ENCODE measurements at regions not wholly inside any gene's neighbourhood (a gene's known extent, or its start where the extent isn't known, plus 50 kb on each side); places are given as distances from the start of the nearest gene placed in this dataset.
"Not testable (repeated sequence)": the region's sequence is repeated elsewhere in the genome, so short reads cannot be mapped to it uniquely, and the experiment has no call there.

DNA sequence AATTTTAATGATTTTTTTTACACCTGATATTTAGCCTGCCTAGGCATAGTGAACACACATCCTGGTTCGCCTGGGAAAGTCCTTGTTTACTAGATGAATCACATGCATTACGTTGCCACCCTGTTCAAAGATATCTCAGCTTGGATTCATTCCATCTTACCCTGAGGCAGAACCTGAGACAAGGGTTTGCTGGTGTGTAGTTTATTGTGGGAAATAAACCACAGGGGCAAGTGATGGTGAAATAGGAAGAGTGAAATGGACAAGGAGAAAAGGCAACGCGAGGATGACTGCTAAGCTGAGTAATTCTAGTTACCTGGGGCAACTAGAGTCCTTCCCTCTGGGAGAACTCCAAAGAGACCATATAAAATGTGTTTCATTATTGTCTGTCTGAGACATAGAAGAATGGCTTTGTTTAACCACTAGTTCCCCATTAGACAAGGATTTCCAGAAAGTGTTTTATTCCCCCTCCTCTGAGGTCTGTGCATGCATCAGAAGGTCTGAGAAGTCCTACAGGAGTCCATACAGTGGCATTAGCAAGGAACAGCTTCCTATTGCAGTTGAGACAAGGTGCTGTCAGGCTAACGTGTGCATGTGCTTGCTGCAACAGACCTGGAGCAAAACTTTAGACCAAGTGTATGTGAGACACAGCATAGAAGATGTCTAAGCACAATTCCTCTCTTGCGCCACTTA is 797.3 kb upstream of the FRG1 start:
- H3K9me3 Mint-ChIP-seq = peaks cover 6% of the 10 kb centered on the region
- no peaks in the 10 kb centered on the region for H3K36me3 Mint-ChIP-seq (ENCODE audit: low read depth)
- H3K4me1 Mint-ChIP-seq = no peaks in the 10 kb centered on the region
- H3K27me3 Mint-ChIP-seq (ENCODE audit: low read depth) = no peaks in the 10 kb centered on the region
- no peak overlapping the region for H3K27ac Mint-ChIP-seq
- H3K4me3 Mint-ChIP-seq = no peak overlapping the region
- TF ChIP-seq, protein P1, sequence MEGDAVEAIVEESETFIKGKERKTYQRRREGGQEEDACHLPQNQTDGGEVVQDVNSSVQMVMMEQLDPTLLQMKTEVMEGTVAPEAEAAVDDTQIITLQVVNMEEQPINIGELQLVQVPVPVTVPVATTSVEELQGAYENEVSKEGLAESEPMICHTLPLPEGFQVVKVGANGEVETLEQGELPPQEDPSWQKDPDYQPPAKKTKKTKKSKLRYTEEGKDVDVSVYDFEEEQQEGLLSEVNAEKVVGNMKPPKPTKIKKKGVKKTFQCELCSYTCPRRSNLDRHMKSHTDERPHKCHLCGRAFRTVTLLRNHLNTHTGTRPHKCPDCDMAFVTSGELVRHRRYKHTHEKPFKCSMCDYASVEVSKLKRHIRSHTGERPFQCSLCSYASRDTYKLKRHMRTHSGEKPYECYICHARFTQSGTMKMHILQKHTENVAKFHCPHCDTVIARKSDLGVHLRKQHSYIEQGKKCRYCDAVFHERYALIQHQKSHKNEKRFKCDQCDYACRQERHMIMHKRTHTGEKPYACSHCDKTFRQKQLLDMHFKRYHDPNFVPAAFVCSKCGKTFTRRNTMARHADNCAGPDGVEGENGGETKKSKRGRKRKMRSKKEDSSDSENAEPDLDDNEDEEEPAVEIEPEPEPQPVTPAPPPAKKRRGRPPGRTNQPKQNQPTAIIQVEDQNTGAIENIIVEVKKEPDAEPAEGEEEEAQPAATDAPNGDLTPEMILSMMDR (IDR thresholded peaks at IDR 0.05; ENCODE audit: unreplicated experiment in 3 of 3) = no peak

DNA sequence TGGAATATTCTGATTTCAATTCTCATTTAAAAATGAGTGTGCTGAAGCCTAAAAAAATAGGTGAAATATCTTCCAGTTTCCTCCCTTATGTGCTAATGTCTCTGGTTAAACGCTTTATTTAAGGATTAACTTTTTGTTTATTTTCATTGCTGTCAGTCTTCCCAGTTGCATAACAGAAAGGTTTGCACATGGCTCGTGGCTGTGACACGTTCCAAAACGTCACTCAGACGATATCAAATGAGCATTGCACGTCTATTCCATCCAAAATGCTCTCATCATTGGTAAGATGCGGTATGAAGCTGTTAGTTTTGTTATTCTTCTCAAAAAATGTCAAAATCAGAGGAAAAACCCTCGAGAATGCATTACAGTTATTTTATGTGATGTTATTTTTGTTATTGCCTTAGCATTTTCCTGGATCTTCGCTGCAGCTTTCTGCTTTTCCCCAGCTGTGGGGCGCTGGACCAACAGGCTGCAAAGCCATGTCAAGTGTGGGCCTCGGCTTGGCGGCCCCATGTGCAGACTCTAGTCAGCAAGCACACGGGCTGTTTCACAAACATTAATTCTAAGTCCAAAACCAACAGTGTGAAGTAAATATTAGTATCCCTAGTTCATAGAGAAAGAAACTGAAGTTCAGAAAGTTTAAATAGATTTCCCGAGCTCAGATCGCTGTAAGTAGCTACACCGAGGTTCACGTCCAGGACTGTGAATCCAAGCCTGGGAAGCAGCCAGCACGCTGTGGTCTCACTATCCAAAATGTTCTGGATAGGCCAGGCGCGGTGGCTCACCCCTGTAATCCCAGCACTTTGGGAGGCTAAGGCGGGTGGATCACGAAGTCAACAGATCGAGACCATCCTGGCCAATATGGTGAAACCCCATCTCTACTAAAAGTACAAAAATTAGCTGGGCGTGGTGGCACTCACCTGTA is 793.4 kb upstream of the FRG1 start:
- H3K4me3 Mint-ChIP-seq = no peak overlapping the region
- H3K27ac Mint-ChIP-seq = no peak overlapping the region

DNA sequence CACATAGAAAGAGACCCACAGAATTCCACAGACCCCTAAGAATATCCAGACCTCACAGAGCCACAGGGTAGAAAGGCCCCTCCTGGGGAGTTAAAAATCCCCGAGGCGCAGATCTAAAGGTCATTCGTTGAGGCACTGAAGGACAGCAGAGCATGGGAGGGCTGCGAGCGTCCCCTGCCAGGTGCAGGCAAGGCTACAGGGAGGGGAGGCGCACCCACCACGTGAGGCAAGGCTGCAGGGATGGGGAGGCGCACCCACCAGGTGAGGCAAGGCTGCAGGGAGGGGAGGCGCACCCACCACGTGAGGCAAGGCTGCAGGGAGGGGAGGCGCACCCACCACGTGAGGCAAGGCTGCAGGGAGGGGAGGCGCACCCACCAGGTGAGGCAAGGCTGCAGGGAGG is 785.6 kb upstream of the FRG1 start:
- H3K4me3 Mint-ChIP-seq; H3K27me3 Mint-ChIP-seq (ENCODE audit: low read depth); H3K36me3 Mint-ChIP-seq (ENCODE audit: low read depth); H3K27ac Mint-ChIP-seq; H3K9me3 Mint-ChIP-seq; H3K4me1 Mint-ChIP-seq: not testable (repeated sequence)

More for the DNA sequence above, 793.4 kb upstream of the FRG1 start:
- H3K4me1 Mint-ChIP-seq = no peaks in the 10 kb centered on the region
- no peaks in the 10 kb centered on the region for H3K36me3 Mint-ChIP-seq (ENCODE audit: low read depth)
- TF ChIP-seq, protein P1 (IDR thresholded peaks at IDR 0.05; ENCODE audit: unreplicated experiment in 3 of 3) = no peak
- no peaks in the 10 kb centered on the region for H3K27me3 Mint-ChIP-seq (ENCODE audit: low read depth)
- H3K9me3 Mint-ChIP-seq = peaks cover 10% of the 10 kb centered on the region

DNA sequence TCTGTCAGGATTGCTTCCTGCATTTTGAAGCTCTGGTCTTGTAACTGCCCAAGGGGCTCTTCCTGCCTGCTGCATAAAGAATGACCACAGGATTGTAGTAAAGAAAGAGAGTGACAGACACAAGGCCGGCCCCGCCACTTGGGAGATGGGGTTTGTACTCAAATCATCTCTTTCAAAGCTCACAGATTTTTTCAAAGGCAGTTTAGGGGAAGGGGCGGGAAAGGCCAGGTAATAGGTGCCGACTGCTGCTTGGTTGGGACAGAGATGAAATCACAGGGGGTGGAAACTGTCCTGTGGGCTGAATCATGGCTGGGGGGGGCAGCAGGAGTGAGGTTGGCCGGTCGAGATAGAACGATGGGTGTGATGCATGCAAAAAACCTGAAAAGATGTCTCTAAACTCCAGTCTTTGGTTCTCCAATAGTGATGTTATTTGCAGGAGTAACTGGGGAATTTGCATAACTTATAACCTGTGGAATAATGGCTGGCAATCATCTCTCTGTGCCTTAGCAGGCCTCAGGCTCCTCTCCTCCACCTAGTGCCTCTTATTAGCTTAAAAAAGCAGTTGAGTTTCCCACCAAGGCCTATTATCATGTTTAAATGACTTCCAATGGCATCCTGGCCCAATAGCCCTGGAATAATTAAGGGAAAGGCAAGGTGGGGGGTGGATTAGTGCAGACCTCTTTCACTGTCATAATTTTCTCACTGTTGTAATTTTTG is 778.4 kb upstream of the FRG1 start:
- H3K9me3 Mint-ChIP-seq = no peaks in the 10 kb centered on the region
- no peak overlapping the region for H3K4me3 Mint-ChIP-seq
- H3K36me3 Mint-ChIP-seq (ENCODE audit: low read depth) = no peaks in the 10 kb centered on the region
- H3K27ac Mint-ChIP-seq = no peak overlapping the region
- no peaks in the 10 kb centered on the region for H3K27me3 Mint-ChIP-seq (ENCODE audit: low read depth)
- no peaks in the 10 kb centered on the region for H3K4me1 Mint-ChIP-seq
- TF ChIP-seq, protein P1 (IDR thresholded peaks at IDR 0.05; ENCODE audit: unreplicated experiment in 3 of 3) = no peak

DNA sequence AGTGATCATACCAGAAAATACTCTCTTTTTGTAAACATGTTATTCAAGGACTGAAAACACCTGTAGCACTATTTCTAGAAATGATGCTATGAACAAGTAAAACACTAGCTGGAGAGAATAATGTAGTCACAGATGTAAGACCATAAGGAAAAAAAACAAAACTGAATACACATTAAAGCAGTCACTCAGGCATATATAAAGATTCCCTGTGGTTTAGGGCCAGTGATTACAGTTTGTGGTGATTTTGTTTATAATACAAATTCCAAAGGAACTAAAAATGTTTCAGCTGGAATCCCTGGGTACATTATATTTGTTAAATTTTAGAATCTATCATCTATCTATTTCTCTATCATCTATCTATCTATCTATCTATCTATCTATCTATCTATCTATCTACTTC is 777.8 kb upstream of the FRG1 start:
- Mint-ChIP-seq H3K27me3 (ENCODE audit: low read depth) (no peaks in the 10 kb centered on the region), H3K4me1 (no peaks in the 10 kb centered on the region), H3K27ac (no peak overlapping the region), H3K4me3 (no peak overlapping the region), H3K9me3 (no peaks in the 10 kb centered on the region), H3K36me3 (ENCODE audit: low read depth) (no peaks in the 10 kb centered on the region)
- TF ChIP-seq, protein P1 (IDR thresholded peaks at IDR 0.05; ENCODE audit: unreplicated experiment in 3 of 3) = no peak

DNA sequence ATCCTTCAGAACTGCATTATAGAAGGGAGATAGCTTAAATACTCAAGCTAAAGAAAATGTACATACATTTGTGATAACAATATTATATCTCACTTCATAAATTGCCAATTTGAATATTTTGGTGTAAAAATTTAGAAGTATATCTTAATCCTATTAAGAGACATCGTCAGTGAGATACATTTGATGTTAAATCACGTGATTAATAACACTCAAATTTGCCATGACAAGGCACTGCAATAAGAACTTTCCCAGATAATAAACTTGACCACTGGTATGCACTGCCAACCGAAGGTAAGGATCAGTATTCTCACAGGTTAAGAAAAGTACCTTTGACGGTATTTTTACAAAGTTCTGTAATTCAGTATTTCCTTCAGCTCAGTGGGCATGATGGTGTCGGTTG is 764.7 kb upstream of the FRG1 start:
- no peaks in the 10 kb centered on the region for H3K36me3 Mint-ChIP-seq (ENCODE audit: low read depth)
- no peaks in the 10 kb centered on the region for H3K4me1 Mint-ChIP-seq
- TF ChIP-seq, protein P1 (IDR thresholded peaks at IDR 0.05; ENCODE audit: unreplicated experiment in 3 of 3) = no peak
- H3K27me3 Mint-ChIP-seq (ENCODE audit: low read depth) = no peaks in the 10 kb centered on the region
- H3K9me3 Mint-ChIP-seq = no peaks in the 10 kb centered on the region
- no peak overlapping the region for H3K4me3 Mint-ChIP-seq
- no peak overlapping the region for H3K27ac Mint-ChIP-seq

Measured in nephron (organoid).